Smooth muscle cell (in vitro differentiated cells): ENCODE measurements at regions not wholly inside any gene's neighbourhood (a gene's known extent, or its start where the extent isn't known, plus 50 kb on each side); places are given as distances from the start of the nearest gene placed in this dataset.

Source experiments
- DNase-seq: peaks from one replicate; lab custom pipeline; 2025; ENCODE audit not compliant: unreplicated experiment; lab: John Stamatoyannopoulos, UW
- H2AFZ ChIP-seq: fragments of 200-600 bp; sonication (generic); 2 replicates; pipeline ENCODE4 v1.6.0; 2016; ENCODE audit warnings: antibody characterized with exemption, low read depth, mild to moderate bottlenecking
- H3F3A ChIP-seq: fragments of 200-600 bp; sonication (generic); 2 replicates; pipeline ENCODE4 v1.6.0; 2017; ENCODE audit warnings: antibody characterized with exemption, low read depth
- H3K27ac ChIP-seq: fragments of 200-600 bp; sonication (generic); 2 replicates; pipeline ENCODE4 v1.5.1; 2016; ENCODE audit warnings: low read depth, mild to moderate bottlenecking
- H3K27me3 ChIP-seq: fragments of 200-600 bp; sonication (generic); 2 replicates; pipeline ENCODE4 v1.6.1; 2016; ENCODE audit warnings: low read depth, mild to moderate bottlenecking
- H3K36me3 ChIP-seq: fragments of 200-600 bp; sonication (generic); 2 replicates; pipeline ENCODE4 v1.5.1; 2016; ENCODE audit warnings: low read depth
- H3K4me1 ChIP-seq: fragments of 200-600 bp; sonication (generic); 2 replicates; pipeline ENCODE4 v1.5.1; 2016; ENCODE audit warnings: low read depth
- H3K4me2 ChIP-seq: fragments of 200-600 bp; sonication (generic); 2 replicates; pipeline ENCODE4 v1.6.0; 2016; ENCODE audit warnings: mild to moderate bottlenecking
- H3K4me3 ChIP-seq: fragments of 200-600 bp; sonication (generic); 2 replicates; pipeline ENCODE4 v1.5.1; 2016; ENCODE audit warnings: mild to moderate bottlenecking
- H3K79me2 ChIP-seq: fragments of 200-600 bp; sonication (generic); 2 replicates; pipeline ENCODE4 v1.6.0; 2016; ENCODE audit warnings: low read depth, mild to moderate bottlenecking
- H3K9ac ChIP-seq: fragments of 200-600 bp; sonication (generic); 2 replicates; pipeline ENCODE4 v1.6.0; 2016; ENCODE audit warnings: low read depth
- H3K9me3 ChIP-seq: fragments of 200-600 bp; sonication (generic); replicated peaks from 2 replicates; pipeline ENCODE4 v1.5.1; 2016; ENCODE audit warnings: low read depth
- H4K20me1 ChIP-seq: fragments of 200-600 bp; sonication (generic); 2 replicates; pipeline ENCODE4 v1.6.0; 2016; ENCODE audit warnings: low read depth
- CTCF ChIP-seq: fragments of 200-600 bp; sonication (generic); IDR thresholded peaks from 2 replicates; pipeline ENCODE4 v1.5.1; 2017; ENCODE audit warnings: borderline replicate concordance, mild to moderate bottlenecking, antibody characterized with exemption; ENCODE audit not compliant: insufficient read depth, poor library complexity, severe bottlenecking
- WGBS: methylation state at CpG from one replicate; pipeline ENCODE4 v1.1.7; 2016; ENCODE audit warnings: low lambda C conversion rate; 5-methylcytosine and 5-hydroxymethylcytosine counted together

DNA sequence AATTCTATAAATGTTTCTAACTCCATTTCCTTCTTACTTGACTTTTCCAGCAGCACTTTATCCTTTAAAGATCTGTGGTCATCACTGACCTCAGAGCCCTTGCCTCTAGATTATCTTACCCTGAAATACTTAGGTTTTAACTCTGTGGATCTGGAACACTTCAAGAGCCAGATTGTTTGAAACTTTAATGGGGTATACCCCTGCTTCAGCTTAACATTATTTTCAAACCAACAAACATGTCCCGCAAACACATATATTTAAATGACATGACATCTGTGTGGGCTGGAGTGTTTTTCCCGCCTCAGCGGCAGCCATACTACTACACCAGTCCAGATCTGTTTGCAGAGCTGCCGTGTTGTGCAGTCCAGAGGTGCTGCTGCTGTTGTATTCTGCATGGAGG is 252.0 kb upstream of the TPM1 start:
- no peak for DNase-seq
- H3K9me3 ChIP-seq: no peaks in the 10 kb centered on the region
- H3F3A ChIP-seq: peaks cover 41% of the 10 kb centered on the region
- WGBS: 14% methylated on average over 4 of the region's 4 CpGs
- H3K4me1 ChIP-seq: peaks cover 18% of the 10 kb centered on the region
- no peaks in the 10 kb centered on the region for H3K27me3 ChIP-seq
- no peaks in the 10 kb centered on the region for H4K20me1 ChIP-seq
- peak overlapping the region; percentile 55 for H3K4me2 ChIP-seq
- H3K36me3 ChIP-seq: no peaks in the 10 kb centered on the region
- no peak overlapping the region for H3K4me3 ChIP-seq
- TF ChIP-seq CTCF: no peak
- no peak overlapping the region for H2AFZ ChIP-seq
- peak overlapping the region; percentile 54 for H3K27ac ChIP-seq
- H3K79me2 ChIP-seq: no peaks in the 10 kb centered on the region
- H3K9ac ChIP-seq: no peak overlapping the region

DNA sequence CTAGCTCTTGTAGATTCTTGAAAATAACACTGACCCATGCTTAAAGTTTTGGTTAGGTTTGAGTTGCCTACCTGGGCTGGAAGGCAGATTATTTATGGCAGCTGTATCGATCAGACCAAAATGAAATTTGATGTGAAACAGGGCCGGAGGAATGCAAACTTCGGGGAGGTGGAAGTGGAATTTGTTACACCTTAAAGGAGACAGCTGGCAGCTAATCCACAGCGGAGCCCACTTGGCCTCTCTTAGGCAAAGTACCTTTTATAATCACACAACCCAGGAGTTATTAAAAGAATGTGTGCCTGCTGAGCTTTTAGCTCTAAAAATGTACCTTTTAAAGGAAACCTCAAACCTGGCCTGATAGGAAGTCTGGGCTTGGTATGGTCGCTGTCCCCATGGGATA is 250.9 kb upstream of the TPM1 start:
- no peaks in the 10 kb centered on the region for H3K27me3 ChIP-seq
- DNase-seq: no peak
- H3K79me2 ChIP-seq: no peaks in the 10 kb centered on the region
- no peak overlapping the region for H2AFZ ChIP-seq
- no peak overlapping the region for H3K4me3 ChIP-seq
- H3F3A ChIP-seq: peaks cover 30% of the 10 kb centered on the region
- H3K4me2 ChIP-seq: no peak overlapping the region
- H3K9me3 ChIP-seq: no peaks in the 10 kb centered on the region
- H4K20me1 ChIP-seq: no peaks in the 10 kb centered on the region
- WGBS: 77% methylated on average over 5 of the region's 5 CpGs
- no peak for TF ChIP-seq CTCF
- H3K27ac ChIP-seq: peak overlapping the region; percentile 25
- H3K36me3 ChIP-seq: no peaks in the 10 kb centered on the region
- H3K9ac ChIP-seq: no peak overlapping the region
- peaks cover 8% of the 10 kb centered on the region for H3K4me1 ChIP-seq

GRCh38 chr15:62792986-62793751 is 249.4 kb upstream of the TPM1 start:
- peak overlapping the region; percentile 23 for H3K4me2 ChIP-seq
- no peaks in the 10 kb centered on the region for H3K79me2 ChIP-seq
- peaks cover 18% of the 10 kb centered on the region for H3F3A ChIP-seq
- H3K9ac ChIP-seq: no peak overlapping the region
- 36% methylated on average over 6 of the region's 6 CpGs for WGBS
- H3K27ac ChIP-seq: peak overlapping the region; percentile 18
- H3K27me3 ChIP-seq: no peaks in the 10 kb centered on the region
- no peak overlapping the region for H3K4me3 ChIP-seq
- no peaks in the 10 kb centered on the region for H3K36me3 ChIP-seq
- H4K20me1 ChIP-seq: no peaks in the 10 kb centered on the region
- peaks cover 8% of the 10 kb centered on the region for H3K4me1 ChIP-seq
- H3K9me3 ChIP-seq: no peaks in the 10 kb centered on the region
- TF ChIP-seq CTCF: no peak
- no peak overlapping the region for H2AFZ ChIP-seq
- no peak for DNase-seq

DNA sequence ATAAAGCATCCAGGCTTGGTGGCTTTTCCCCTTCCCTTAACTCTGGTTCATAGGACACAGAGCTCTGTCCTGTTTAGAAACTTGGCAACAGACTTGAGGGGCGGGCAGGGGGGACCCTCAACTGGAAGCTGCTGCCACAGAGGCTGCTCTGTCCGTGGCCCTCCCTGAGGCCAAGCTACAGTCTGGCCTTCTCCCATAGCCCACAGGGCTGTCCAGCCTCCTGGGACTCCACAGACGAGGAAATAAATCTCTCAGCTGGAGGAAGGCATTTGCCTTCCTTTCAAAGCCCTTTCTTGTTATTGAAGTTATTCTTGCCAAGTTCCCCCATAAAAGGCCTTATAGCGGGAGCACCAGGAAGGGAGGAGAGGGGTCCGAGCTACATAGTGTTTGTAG is 248.8 kb upstream of the TPM1 start:
- Histone ChIP-seq H3K4me3 (no peak overlapping the region), H3K9me3 (no peaks in the 10 kb centered on the region), H3K79me2 (no peaks in the 10 kb centered on the region), H3K9ac (no peak overlapping the region), H3K4me1 (peaks cover 8% of the 10 kb centered on the region), H3K27me3 (no peaks in the 10 kb centered on the region), H2AFZ (no peak overlapping the region), H3F3A (peaks cover 15% of the 10 kb centered on the region), H4K20me1 (no peaks in the 10 kb centered on the region), H3K36me3 (no peaks in the 10 kb centered on the region), H3K27ac (no peak overlapping the region), H3K4me2 (no peak overlapping the region)
- DNase-seq: no peak
- no peak for TF ChIP-seq CTCF
- WGBS: 85% methylated on average over 5 of the region's 5 CpGs
